H1 (cell line): ENCODE measurements at regions not wholly inside any gene's neighbourhood (a gene's known extent, or its start where the extent isn't known, plus 50 kb on each side); places are given as distances from the start of the nearest gene placed in this dataset.

Experiments
- CTCF ChIA-PET: fragments of 300-600 bp; sonication (Branson Sonifier 250); formaldehyde crosslinking; loops from one replicate; lab custom pipeline; 2021; ENCODE audit not compliant: partially characterized antibody; lab: Charles Lee
- POLR2A ChIA-PET: fragments of 300-600 bp; sonication (Branson Sonifier 250); formaldehyde crosslinking; loops from one replicate; lab custom pipeline; 2021; ENCODE audit warnings: inconsistent platforms; ENCODE audit not compliant: partially characterized antibody; lab: Charles Lee
- DNase-seq, 2 experiments: peaks; one replicate each; pipeline versions ENCODE4 v3.0.0 to v3.0.0-alpha.2; 2010 to 2022; ENCODE audit warnings: low spot score in 2 of 2, low read depth in 1 of 2, mixed read lengths in 1 of 2
- FAIRE-seq: peaks from 2 replicates; lab custom pipeline; 2011; peaks lifted over from hg19 to GRCh38; lab: Jason Lieb, UNC
- H2AFZ ChIP-seq: 2 replicates; pipeline ENCODE4 v1.8.1; 2012; ENCODE audit warnings: low read length, inconsistent platforms
- H2AK5ac ChIP-seq: 2 replicates; pipeline ENCODE4 v1.6.1; 2013; ENCODE audit warnings: low read depth, low read length
- H2BK120ac ChIP-seq: replicated peaks from 2 replicates; pipeline ENCODE3; 2013; ENCODE audit warnings: low read depth, low read length, inconsistent platforms
- H2BK12ac ChIP-seq: 2 replicates; pipeline ENCODE4 v1.6.1; 2013; ENCODE audit warnings: low read depth, low read length
- H2BK15ac ChIP-seq: 2 replicates; pipeline ENCODE4 v1.6.1; 2013; ENCODE audit warnings: low read length
- H2BK20ac ChIP-seq: 2 replicates; pipeline ENCODE4 v1.6.1; 2013; ENCODE audit warnings: low read length
- H2BK5ac ChIP-seq: 2 replicates; pipeline ENCODE4 v1.6.1; 2013; ENCODE audit warnings: low read depth, low read length
- H3K14ac ChIP-seq: 2 replicates; pipeline ENCODE4 v1.6.1; 2013; ENCODE audit warnings: inconsistent platforms; ENCODE audit not compliant: insufficient read length
- H3K18ac ChIP-seq: 2 replicates; pipeline ENCODE4 v1.6.1; 2013; ENCODE audit warnings: low read length; ENCODE audit errors: extremely low read depth
- H3K23ac ChIP-seq: 2 replicates; pipeline ENCODE4 v1.6.1; 2013; ENCODE audit warnings: inconsistent platforms; ENCODE audit not compliant: insufficient read length
- H3K23me2 ChIP-seq: 2 replicates; pipeline ENCODE4 v1.6.1; 2013; ENCODE audit warnings: low read depth, low read length
- H3K27ac ChIP-seq: 2 replicates; pipeline ENCODE4 v1.6.1; 2011; ENCODE audit warnings: low read depth, low read length, inconsistent platforms
- H3K27me3 ChIP-seq, 4 experiments: replicated peaks in 1 of 4; 1 replicate in 1 of 4; 2 replicates in 3 of 4; pipeline versions ENCODE4 v1.6.1 to v1.8.1; 2011 to 2013; ENCODE audit warnings: low read length in 3 of 4, mild to moderate bottlenecking in 3 of 4, inconsistent platforms in 2 of 4, mixed read lengths in 2 of 4, moderate library complexity in 1 of 4; ENCODE audit not compliant: control insufficient read depth in 3 of 4, insufficient read depth in 3 of 4; ENCODE audit errors: extremely low read depth in 1 of 4
- H3K36me3 ChIP-seq, 4 experiments: 2 replicates each; pipeline versions ENCODE4 v1.6.1 to v1.8.1; 2011 to 2013; ENCODE audit warnings: mild to moderate bottlenecking in 4 of 4, low read length in 3 of 4, moderate library complexity in 2 of 4, control low read depth in 1 of 4, inconsistent platforms in 1 of 4; ENCODE audit not compliant: insufficient read depth in 4 of 4, control insufficient read depth in 2 of 4
- H3K4ac ChIP-seq: replicated peaks from 2 replicates; pipeline ENCODE3; 2013; ENCODE audit warnings: low read length, low read depth, mixed read lengths, inconsistent platforms; ENCODE audit not compliant: insufficient read length
- H3K4me1 ChIP-seq, 4 experiments: replicated peaks in 1 of 4; 1 replicate in 1 of 4; 2 replicates in 3 of 4; pipeline versions ENCODE4 v1.6.1 to v1.8.1; 2011 to 2013; ENCODE audit warnings: low read length in 3 of 4, inconsistent platforms in 2 of 4, mixed read lengths in 1 of 4; ENCODE audit not compliant: insufficient read depth in 4 of 4, control insufficient read depth in 3 of 4
- H3K4me2 ChIP-seq, 2 experiments: 2 replicates each; pipeline versions ENCODE4 v1.6.1 to v1.8.1; 2011 to 2013; ENCODE audit warnings: low read depth in 2 of 2, low read length in 2 of 2, control low read depth in 1 of 2, inconsistent platforms in 1 of 2, mild to moderate bottlenecking in 1 of 2; ENCODE audit not compliant: insufficient read depth in 1 of 2
- H3K4me3 ChIP-seq, 4 experiments: fragments of 200-600, 300-600 bp in 1 of 4; sonication (generic), shearing (Covaris generic), sonication (Bioruptor Twin) in 1 of 4; 2 replicates each; pipeline versions ENCODE4 v1.5.1 to v1.8.1; 2011 to 2016; ENCODE audit warnings: low read length in 4 of 4, low read depth in 3 of 4, control low read depth in 2 of 4, inconsistent platforms in 2 of 4, mild to moderate bottlenecking in 2 of 4, mixed read lengths in 1 of 4, moderate library complexity in 1 of 4; ENCODE audit not compliant: insufficient read depth in 2 of 4; ENCODE audit errors: extremely low read depth in 1 of 4
- H3K56ac ChIP-seq: replicated peaks from 2 replicates; pipeline ENCODE3; 2013; ENCODE audit warnings: low read depth, mild to moderate bottlenecking, mixed read lengths, low read length, inconsistent platforms; ENCODE audit not compliant: insufficient read length
- H3K79me1 ChIP-seq: 2 replicates; pipeline ENCODE4 v1.6.1; 2013; ENCODE audit warnings: low read depth, low read length, control low read depth
- H3K79me2 ChIP-seq, 2 experiments: 2 replicates each; pipeline versions ENCODE4 v1.6.1 to v1.8.1; 2012 to 2013; ENCODE audit warnings: low read length in 2 of 2, mild to moderate bottlenecking in 2 of 2, inconsistent platforms in 1 of 2; ENCODE audit not compliant: insufficient read depth in 2 of 2, control insufficient read depth in 1 of 2
- H3K9ac ChIP-seq, 4 experiments: replicated peaks in 1 of 4; 1 replicate in 1 of 4; 2 replicates in 3 of 4; pipeline versions ENCODE4 v1.6.1 to v1.8.1; 2011 to 2013; ENCODE audit warnings: low read depth in 3 of 4, low read length in 3 of 4, control low read depth in 2 of 4, mild to moderate bottlenecking in 2 of 4, moderate library complexity in 2 of 4, inconsistent platforms in 1 of 4; ENCODE audit errors: extremely low read depth in 1 of 4
- H3K9me3 ChIP-seq, 2 experiments: 2 replicates each; pipeline versions ENCODE4 v1.6.1 to v1.8.1; 2012 to 2013; ENCODE audit warnings: mild to moderate bottlenecking in 2 of 2, moderate library complexity in 2 of 2, control low read depth in 1 of 2, inconsistent platforms in 1 of 2, low read depth in 1 of 2, low read length in 1 of 2, mixed read lengths in 1 of 2; ENCODE audit not compliant: insufficient read depth in 2 of 2
- H4K20me1 ChIP-seq, 2 experiments: replicated peaks in 1 of 2; 2 replicates each; pipeline versions ENCODE3 to v1.8.1; 2011 to 2013; ENCODE audit warnings: inconsistent platforms in 2 of 2, low read length in 2 of 2, mild to moderate bottlenecking in 1 of 2; ENCODE audit not compliant: insufficient read depth in 2 of 2, control insufficient read depth in 1 of 2
- H4K5ac ChIP-seq: 2 replicates; pipeline ENCODE4 v1.6.1; 2013; ENCODE audit warnings: low read length, low read depth, mixed read lengths, inconsistent platforms; ENCODE audit not compliant: insufficient read length
- H4K8ac ChIP-seq: 2 replicates; pipeline ENCODE4 v1.8.0; 2013; ENCODE audit warnings: mild to moderate bottlenecking, moderate library complexity, low read length, inconsistent platforms; ENCODE audit not compliant: insufficient read depth; ENCODE audit errors: extremely low read depth
- H4K91ac ChIP-seq: replicated peaks from 2 replicates; pipeline ENCODE3; 2013; ENCODE audit warnings: low read length, mixed read lengths, inconsistent platforms; ENCODE audit not compliant: insufficient read length
- CBX8 ChIP-seq: fragments of 300-800, 300-1000 bp; sonication (generic); IDR thresholded peaks from 2 replicates; pipeline ENCODE4 v1.7.1; 2016; ENCODE audit warnings: low read depth, low read length, borderline replicate concordance
- EP300 ChIP-seq, 2 experiments: IDR thresholded peaks; 1 replicate in 1 of 2; 2 replicates in 1 of 2; pipeline ENCODE4 v1.6.1; 2011 to 2012; ENCODE audit warnings: low read depth in 2 of 2, low read length in 2 of 2, mild to moderate bottlenecking in 2 of 2, borderline replicate concordance in 1 of 2, inconsistent platforms in 1 of 2, moderate library complexity in 1 of 2
- HDAC2 ChIP-seq, 2 experiments: fragments of 300-600 bp in 1 of 2; sonication (generic) in 1 of 2; IDR thresholded peaks; 2 replicates each; pipeline ENCODE4 v1.6.1; 2011 to 2012; ENCODE audit warnings: low read depth in 2 of 2, low read length in 2 of 2, mild to moderate bottlenecking in 2 of 2, moderate library complexity in 2 of 2, borderline replicate concordance in 1 of 2, inconsistent platforms in 1 of 2
- RFX5 ChIP-seq: IDR thresholded peaks from 2 replicates; pipeline ENCODE4 v1.6.1; 2011; ENCODE audit warnings: low read depth, low read length, improper control_type of control experiment, borderline replicate concordance
- WGBS, 2 experiments: shearing (Covaris generic) in 1 of 2; methylation state at CpG; one replicate each; pipeline versions ENCODE4 v1.1.6 to v1.1.7; 2013 to 2015; ENCODE audit warnings: low lambda C conversion rate in 2 of 2, mixed read lengths in 2 of 2, inconsistent platforms in 1 of 2, low coverage in 1 of 2, missing lambda C conversion rate in 1 of 2; ENCODE audit not compliant: insufficient replicate concordance in 2 of 2, insufficient coverage in 1 of 2, insufficient read length in 1 of 2; ENCODE audit errors: extremely low coverage in 1 of 2, missing lambda C conversion rate in 1 of 2; 5-methylcytosine and 5-hydroxymethylcytosine counted together

DNA sequence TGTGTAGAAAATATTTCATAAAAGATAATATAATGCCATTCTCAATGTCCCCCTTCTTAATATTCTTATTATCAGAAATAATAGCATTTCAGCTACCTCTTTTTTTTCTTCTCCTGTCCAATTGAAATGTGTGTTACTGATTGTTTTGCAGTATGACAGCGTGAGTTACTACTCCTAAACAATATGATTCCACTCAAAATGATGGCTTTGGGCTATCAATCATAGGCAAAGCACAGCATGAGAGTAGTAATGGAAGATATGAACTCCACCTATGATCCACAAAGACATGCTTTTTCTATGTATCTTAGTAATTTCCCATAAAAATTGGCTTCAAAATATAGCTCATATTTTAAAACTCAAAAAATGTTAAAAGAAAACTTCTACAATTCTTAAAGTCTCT is 867.3 kb upstream of the NUDT12 start:
- no peak overlapping the region for H3K14ac ChIP-seq
- no peak overlapping the region for H3K23ac ChIP-seq
- no peak overlapping the region for H2BK5ac ChIP-seq
- H4K91ac ChIP-seq, result no peak overlapping the region
- DNase-seq, result no peak
- H3K9me3 ChIP-seq, result no peaks in the 10 kb centered on the region
- no peaks in the 10 kb centered on the region for H3K27me3 ChIP-seq
- no peak overlapping the region for H3K4me2 ChIP-seq
- no peak for FAIRE-seq
- no peaks in the 10 kb centered on the region for H3K79me1 ChIP-seq
- POLR2A ChIA-PET, result no interaction called here
- H4K8ac ChIP-seq, result no peak overlapping the region
- H3K56ac ChIP-seq, result no peak overlapping the region
- no peak overlapping the region for H2AFZ ChIP-seq
- H3K4me3 ChIP-seq, result no peak overlapping the region
- no peak overlapping the region for H3K27ac ChIP-seq
- CTCF ChIA-PET, result interaction anchor here (1.6 kb wide), 1 partner anchor 17 kb away, joined by 7 read pairs; no protein-coding TSS in a partner anchor
- H2BK120ac ChIP-seq, result no peak overlapping the region
- no peaks in the 10 kb centered on the region for H3K23me2 ChIP-seq
- no peak overlapping the region for H3K4ac ChIP-seq
- no peak overlapping the region for H2AK5ac ChIP-seq
- H4K20me1 ChIP-seq, result no peaks in the 10 kb centered on the region
- H3K36me3 ChIP-seq, result no peaks in the 10 kb centered on the region
- H3K9ac ChIP-seq, result no peak overlapping the region
- no peak for TF ChIP-seq HDAC2 (IDR thresholded peaks at IDR 0.05; ENCODE audit: borderline replicate concordance in 1 of 2, low read depth in 2 of 2, low read length in 2 of 2)
- TF ChIP-seq RFX5, result no peak
- no peak for TF ChIP-seq CBX8
- TF ChIP-seq EP300 (IDR thresholded peaks at IDR 0.05; ENCODE audit: borderline replicate concordance in 1 of 2, low read depth in 2 of 2, low read length in 2 of 2), result no peak
- no peak overlapping the region for H3K18ac ChIP-seq
- H2BK15ac ChIP-seq, result no peak overlapping the region
- H2BK20ac ChIP-seq, result no peak overlapping the region
- H3K4me1 ChIP-seq, result no peaks in the 10 kb centered on the region
- 96% methylated on average over 1 of the region's 1 CpG; no CpG with 5 or more reads in 1 of the 2 experiments for WGBS, 2 experiments
- H3K79me2 ChIP-seq, result no peaks in the 10 kb centered on the region
- no peak overlapping the region for H4K5ac ChIP-seq
- H2BK12ac ChIP-seq, result no peak overlapping the region
